Gastrocnemius medialis (tissue), 4 donors: ENCODE measurements at regions not wholly inside any gene's neighbourhood (a gene's known extent, or its start where the extent isn't known, plus 50 kb on each side); places are given as distances from the start of the nearest gene placed in this dataset.

ENCODE experiments used
- ATAC-seq, 2 donors: fragments of 150-250 bp; one replicate each; pipeline ENCODE4 v1.9.1; 2016
- DNase-seq, 2 donors: peaks; one replicate each; pipeline ENCODE4 v3.0.0-alpha.2; 2019
- H3K27ac ChIP-seq, 4 donors: fragments of 200-600 bp; sonication (generic); 1 replicate in 1 of 4; 2 replicates in 3 of 4; pipeline ENCODE4 v1.5.1; 2016 to 2018; ENCODE audit warnings: mild to moderate bottlenecking in 2 of 4, moderate library complexity in 1 of 4
- H3K27me3 ChIP-seq, 3 donors: fragments of 200-600 bp; sonication (generic) in 2 of 3; 1 replicate in 1 of 3; 2 replicates in 2 of 3; pipeline versions ENCODE4 v1.5.1 to v1.6.0; 2016 to 2019; ENCODE audit warnings: mild to moderate bottlenecking in 1 of 3, moderate library complexity in 1 of 3
- H3K36me3 ChIP-seq, 2 donors: fragments of 200-600 bp; sonication (generic) in 1 of 2; one replicate each; pipeline ENCODE4 v1.5.1; 2017 to 2018
- H3K4me1 ChIP-seq, 2 donors: fragments of 200-600 bp; sonication (generic) in 1 of 2; one replicate each; pipeline ENCODE4 v1.5.1; 2016 to 2017; ENCODE audit warnings: mild to moderate bottlenecking in 2 of 2
- H3K4me3 ChIP-seq, 4 donors: fragments of 200-600 bp; sonication (generic) in 3 of 4; 1 replicate in 1 of 4; 2 replicates in 3 of 4; pipeline ENCODE4 v1.5.1; 2016 to 2019; ENCODE audit warnings: mild to moderate bottlenecking in 2 of 4
- H3K9me3 ChIP-seq, 3 donors: fragments of 200-600 bp; sonication (generic) in 2 of 3; 1 replicate in 1 of 3; 2 replicates in 2 of 3; pipeline ENCODE4 v1.5.1; 2016 to 2019
- POLR2A ChIP-seq, 2 donors: fragments of 450-650 bp; IDR thresholded peaks; one replicate each; pipeline ENCODE4 v1.6.1; 2017; ENCODE audit warnings: antibody characterized with exemption in 2 of 2, mild to moderate bottlenecking in 2 of 2, moderate library complexity in 2 of 2
- in situ Hi-C, 4 donors: fragments of 200-750 bp; cut with MboI; loops; one replicate each; pipeline versions ENCODE4 v1.15.0 to v1.8.0; 2017; ENCODE audit warnings: low sequenced_read_pairs in 4 of 4
- intact Hi-C: fragments of 100-400 bp; cut with DNase I; formaldehyde crosslinking; loops from one replicate; pipeline ENCODE4 v1.15.1; 2023; ENCODE audit warnings: low total_unique reads
- TF ChIP-seq, protein P1 (sequence below), 5 experiments: fragments of 450-650 bp in 3 of 5; fragments of 200-600 bp in 2 of 5; sonication (generic) in 2 of 5; IDR thresholded peaks in 4 of 5; conservative IDR thresholded peaks in 1 of 5; 1 replicate in 4 of 5; 2 replicates in 1 of 5; pipeline ENCODE4 v1.5.1; 2016 to 2019; ENCODE audit warnings: antibody characterized with exemption in 5 of 5, mild to moderate bottlenecking in 3 of 5, moderate library complexity in 3 of 5

GRCh38 chr3:182697345-182697919, 95.9 kb upstream of the ATP11B start:
- H3K27ac ChIP-seq: no peak overlapping the region
- in situ Hi-C loops: loop anchor here in 1 of 4 donors (25.0 kb wide), 1 partner anchor 1360 kb away; no protein-coding TSS in a partner anchor
- H3K27me3 ChIP-seq: no peaks in the 10 kb centered on the region
- intact Hi-C loops: no loop called here
- no peak overlapping the region for H3K4me3 ChIP-seq
- no peak for TF ChIP-seq POLR2A (IDR thresholded peaks at IDR 0.05)
- TF ChIP-seq, protein P1, sequence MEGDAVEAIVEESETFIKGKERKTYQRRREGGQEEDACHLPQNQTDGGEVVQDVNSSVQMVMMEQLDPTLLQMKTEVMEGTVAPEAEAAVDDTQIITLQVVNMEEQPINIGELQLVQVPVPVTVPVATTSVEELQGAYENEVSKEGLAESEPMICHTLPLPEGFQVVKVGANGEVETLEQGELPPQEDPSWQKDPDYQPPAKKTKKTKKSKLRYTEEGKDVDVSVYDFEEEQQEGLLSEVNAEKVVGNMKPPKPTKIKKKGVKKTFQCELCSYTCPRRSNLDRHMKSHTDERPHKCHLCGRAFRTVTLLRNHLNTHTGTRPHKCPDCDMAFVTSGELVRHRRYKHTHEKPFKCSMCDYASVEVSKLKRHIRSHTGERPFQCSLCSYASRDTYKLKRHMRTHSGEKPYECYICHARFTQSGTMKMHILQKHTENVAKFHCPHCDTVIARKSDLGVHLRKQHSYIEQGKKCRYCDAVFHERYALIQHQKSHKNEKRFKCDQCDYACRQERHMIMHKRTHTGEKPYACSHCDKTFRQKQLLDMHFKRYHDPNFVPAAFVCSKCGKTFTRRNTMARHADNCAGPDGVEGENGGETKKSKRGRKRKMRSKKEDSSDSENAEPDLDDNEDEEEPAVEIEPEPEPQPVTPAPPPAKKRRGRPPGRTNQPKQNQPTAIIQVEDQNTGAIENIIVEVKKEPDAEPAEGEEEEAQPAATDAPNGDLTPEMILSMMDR (IDR thresholded peaks at IDR 0.05 in 4 of 5, conservative IDR thresholded peaks at IDR 0.05 in 1 of 5): no peak
- DNase-seq (no peak), ATAC-seq (no peak)
- H3K9me3 ChIP-seq: no peaks in the 10 kb centered on the region
- no peaks in the 10 kb centered on the region for H3K36me3 ChIP-seq
- no peaks in the 10 kb centered on the region for H3K4me1 ChIP-seq

GRCh38 chr3:182698078-182698477, 95.2 kb upstream of the ATP11B start:
- Histone ChIP-seq H3K27me3 (no peaks in the 10 kb centered on the region), H3K4me1 (no peaks in the 10 kb centered on the region), H3K36me3 (no peaks in the 10 kb centered on the region), H3K4me3 (no peak overlapping the region), H3K9me3 (no peaks in the 10 kb centered on the region), H3K27ac (no peak overlapping the region)
- no peak for DNase-seq
- intact Hi-C loops: no loop called here
- no peak for ATAC-seq
- in situ Hi-C loops: loop anchor here in 1 of 4 donors (25.0 kb wide), 1 partner anchor 1361 kb away; no protein-coding TSS in a partner anchor
- TF ChIP-seq, protein P1 (IDR thresholded peaks at IDR 0.05 in 4 of 5, conservative IDR thresholded peaks at IDR 0.05 in 1 of 5): no peak
- no peak for TF ChIP-seq POLR2A (IDR thresholded peaks at IDR 0.05)

DNA sequence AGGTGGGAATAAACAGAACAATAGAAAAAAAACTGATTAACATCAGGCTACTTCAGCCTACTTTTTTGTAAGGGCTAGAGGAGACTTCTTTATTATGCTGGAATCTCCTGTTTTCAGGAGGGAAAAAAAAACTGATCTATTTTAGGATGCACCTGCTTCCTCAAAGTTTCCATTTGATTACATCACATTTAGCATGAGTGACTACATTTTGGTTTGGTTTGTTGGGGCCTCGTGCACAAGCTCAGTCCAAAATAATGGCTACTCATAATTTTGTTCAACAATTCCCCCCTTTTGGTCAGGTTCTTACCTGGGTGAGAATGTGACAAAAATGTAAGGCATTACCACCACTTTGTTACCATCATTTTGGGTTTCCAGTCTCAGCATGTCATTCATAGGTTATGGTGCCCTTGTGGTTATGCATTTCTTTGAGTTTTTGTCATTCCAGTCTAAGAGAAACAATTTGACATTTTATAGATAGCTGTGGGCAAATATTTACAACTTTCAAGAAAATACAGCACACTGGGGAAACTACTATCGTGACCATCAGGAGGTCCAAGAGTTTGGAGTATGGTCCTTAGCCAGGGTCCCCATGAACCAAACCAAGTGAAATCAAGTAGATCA, 93.6 kb upstream of the ATP11B start:
- no peak overlapping the region for H3K27ac ChIP-seq
- H3K27me3 ChIP-seq: no peaks in the 10 kb centered on the region
- H3K4me3 ChIP-seq: no peak overlapping the region
- H3K36me3 ChIP-seq: no peaks in the 10 kb centered on the region
- H3K9me3 ChIP-seq: no peaks in the 10 kb centered on the region
- intact Hi-C loops (no loop called here), in situ Hi-C loops (loop anchor here in 2 of 4 donors (10.0 to 25.0 kb wide), 2 partner anchors 135 to 1362 kb away; no protein-coding TSS in a partner anchor)
- no peaks in the 10 kb centered on the region for H3K4me1 ChIP-seq
- ATAC-seq: no peak
- DNase-seq: no peak
- TF ChIP-seq, protein P1 (IDR thresholded peaks at IDR 0.05 in 4 of 5, conservative IDR thresholded peaks at IDR 0.05 in 1 of 5): no peak
- TF ChIP-seq POLR2A (IDR thresholded peaks at IDR 0.05): no peak

DNA sequence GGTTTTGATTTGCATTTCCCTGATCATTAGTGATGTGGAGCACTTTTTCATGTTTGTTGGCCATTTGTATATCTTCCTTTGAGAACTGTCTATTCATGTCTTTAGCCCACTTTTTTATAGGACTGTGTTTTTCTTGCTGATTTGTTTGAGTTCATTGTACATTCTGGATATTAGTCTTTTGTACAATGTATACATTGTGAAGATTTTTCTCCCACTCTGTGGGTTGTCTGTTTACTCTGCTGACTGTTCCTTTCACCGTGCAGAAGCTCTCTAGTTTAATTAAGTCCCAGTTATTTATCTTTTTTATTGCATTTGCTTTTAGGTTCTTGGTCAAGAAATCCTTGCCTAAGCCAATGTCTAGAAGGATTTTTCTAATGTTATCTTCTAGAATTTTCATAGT, 91.1 kb upstream of the ATP11B start:
- ATAC-seq: no peak
- in situ Hi-C loops (loop anchor here in 1 of 4 donors (10.0 kb wide), 1 partner anchor 133 kb away; no protein-coding TSS in a partner anchor), intact Hi-C loops (no loop called here)

More for the DNA sequence above, 91.1 kb upstream of the ATP11B start:
- Histone ChIP-seq H3K36me3 (no peaks in the 10 kb centered on the region), H3K27ac (no peak overlapping the region), H3K9me3 (no peaks in the 10 kb centered on the region), H3K27me3 (no peaks in the 10 kb centered on the region), H3K4me3 (no peak overlapping the region), H3K4me1 (no peaks in the 10 kb centered on the region)
- no peak for TF ChIP-seq POLR2A (IDR thresholded peaks at IDR 0.05)
- TF ChIP-seq, protein P1 (IDR thresholded peaks at IDR 0.05 in 4 of 5, conservative IDR thresholded peaks at IDR 0.05 in 1 of 5): no peak
- DNase-seq: no peak
